ENCODE measurements at regions not wholly inside any gene's neighbourhood (a gene's known extent, or its start where the extent isn't known, plus 50 kb on each side); places are given as distances from the start of the nearest gene placed in this dataset.

GRCh38 chr2:58845011-58845410 lies 603.9 kb upstream of the FANCL start:
- TF ChIP-seq, protein P1, sequence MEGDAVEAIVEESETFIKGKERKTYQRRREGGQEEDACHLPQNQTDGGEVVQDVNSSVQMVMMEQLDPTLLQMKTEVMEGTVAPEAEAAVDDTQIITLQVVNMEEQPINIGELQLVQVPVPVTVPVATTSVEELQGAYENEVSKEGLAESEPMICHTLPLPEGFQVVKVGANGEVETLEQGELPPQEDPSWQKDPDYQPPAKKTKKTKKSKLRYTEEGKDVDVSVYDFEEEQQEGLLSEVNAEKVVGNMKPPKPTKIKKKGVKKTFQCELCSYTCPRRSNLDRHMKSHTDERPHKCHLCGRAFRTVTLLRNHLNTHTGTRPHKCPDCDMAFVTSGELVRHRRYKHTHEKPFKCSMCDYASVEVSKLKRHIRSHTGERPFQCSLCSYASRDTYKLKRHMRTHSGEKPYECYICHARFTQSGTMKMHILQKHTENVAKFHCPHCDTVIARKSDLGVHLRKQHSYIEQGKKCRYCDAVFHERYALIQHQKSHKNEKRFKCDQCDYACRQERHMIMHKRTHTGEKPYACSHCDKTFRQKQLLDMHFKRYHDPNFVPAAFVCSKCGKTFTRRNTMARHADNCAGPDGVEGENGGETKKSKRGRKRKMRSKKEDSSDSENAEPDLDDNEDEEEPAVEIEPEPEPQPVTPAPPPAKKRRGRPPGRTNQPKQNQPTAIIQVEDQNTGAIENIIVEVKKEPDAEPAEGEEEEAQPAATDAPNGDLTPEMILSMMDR (IDR thresholded peaks at IDR 0.05; ENCODE audit: low read depth, low read length), result no peak
- no peak for TF ChIP-seq EZH2phosphoT487 (IDR thresholded peaks at IDR 0.05; ENCODE audit: low read depth)

Measured in OCI-LY3 (cell line).